Progenitor cell of endocrine pancreas (in vitro differentiated cells): ENCODE measurements at regions not wholly inside any gene's neighbourhood (a gene's known extent, or its start where the extent isn't known, plus 50 kb on each side); places are given as distances from the start of the nearest gene placed in this dataset.

Source experiments
- DNase-seq: peaks from one replicate; pipeline ENCODE4 v3.0.0; 2021; ENCODE audit warnings: low spot score; ENCODE audit not compliant: unreplicated experiment
- H3K27ac Mint-ChIP-seq: 2 replicates; pipeline ENCODE4 v1.8.0; 2021; ENCODE audit warnings: mild to moderate bottlenecking, moderate library complexity, mixed read lengths
- H3K27me3 Mint-ChIP-seq: 2 replicates; pipeline ENCODE4 v1.8.0; 2021; ENCODE audit warnings: mixed read lengths
- H3K36me3 Mint-ChIP-seq: 2 replicates; pipeline ENCODE4 v1.8.0; 2022; ENCODE audit warnings: mixed read lengths; ENCODE audit not compliant: insufficient read depth
- H3K4me1 Mint-ChIP-seq: 2 replicates; pipeline ENCODE4 v1.8.0; 2021; ENCODE audit warnings: low read depth, mixed read lengths
- H3K4me3 Mint-ChIP-seq: 2 replicates; pipeline ENCODE4 v1.8.0; 2021; ENCODE audit warnings: low read depth, mild to moderate bottlenecking, moderate library complexity, mixed read lengths
- H3K9me3 Mint-ChIP-seq: 2 replicates; pipeline ENCODE4 v1.8.0; 2021; ENCODE audit warnings: low read depth, mixed read lengths
- CTCF ChIP-seq: fragments of 200-600 bp; sonication (generic); IDR thresholded peaks from one replicate; pipeline ENCODE4 v1.5.0; 2021; ENCODE audit warnings: antibody characterized with exemption, mild to moderate bottlenecking; ENCODE audit not compliant: unreplicated experiment

DNA sequence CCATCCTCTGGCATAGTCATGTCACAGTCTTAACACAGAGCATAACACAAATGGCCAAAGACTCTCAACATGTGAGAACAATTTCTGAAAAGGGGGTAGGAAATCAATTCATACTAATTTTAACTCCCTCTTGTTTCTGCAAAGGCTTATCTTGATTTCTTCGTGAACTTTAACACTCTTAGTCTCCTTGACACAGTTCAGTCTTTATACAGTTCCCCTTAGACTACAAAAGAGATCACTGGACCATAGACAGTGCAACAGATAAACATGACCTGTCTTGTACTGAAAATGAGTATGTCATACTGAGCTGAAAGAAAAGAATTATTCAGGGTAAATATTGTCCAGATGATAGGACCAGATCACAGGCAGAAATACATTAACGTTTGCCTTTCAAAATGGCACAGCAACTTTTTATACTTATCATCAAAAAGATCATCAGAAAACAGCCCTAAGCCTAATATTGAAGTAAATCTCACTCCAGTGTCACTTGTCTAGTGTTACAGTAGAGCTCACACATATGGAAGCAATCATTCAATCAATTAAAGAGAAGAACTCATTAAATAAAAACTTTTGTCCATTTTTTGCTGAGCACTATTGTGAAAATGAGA is 56.4 kb upstream of the VRK2 start:
- Mint-ChIP-seq H3K4me1 (peaks cover 1% of the 10 kb centered on the region), H3K4me3 (no peak overlapping the region), H3K36me3 (no peaks in the 10 kb centered on the region), H3K27ac (no peak overlapping the region), H3K27me3 (no peaks in the 10 kb centered on the region), H3K9me3 (no peaks in the 10 kb centered on the region)
- no peak for DNase-seq
- no peak for TF ChIP-seq CTCF
